ENCODE measurements at regions not wholly inside any gene's neighbourhood (a gene's known extent, or its start where the extent isn't known, plus 50 kb on each side); places are given as distances from the start of the nearest gene placed in this dataset.

DNA sequence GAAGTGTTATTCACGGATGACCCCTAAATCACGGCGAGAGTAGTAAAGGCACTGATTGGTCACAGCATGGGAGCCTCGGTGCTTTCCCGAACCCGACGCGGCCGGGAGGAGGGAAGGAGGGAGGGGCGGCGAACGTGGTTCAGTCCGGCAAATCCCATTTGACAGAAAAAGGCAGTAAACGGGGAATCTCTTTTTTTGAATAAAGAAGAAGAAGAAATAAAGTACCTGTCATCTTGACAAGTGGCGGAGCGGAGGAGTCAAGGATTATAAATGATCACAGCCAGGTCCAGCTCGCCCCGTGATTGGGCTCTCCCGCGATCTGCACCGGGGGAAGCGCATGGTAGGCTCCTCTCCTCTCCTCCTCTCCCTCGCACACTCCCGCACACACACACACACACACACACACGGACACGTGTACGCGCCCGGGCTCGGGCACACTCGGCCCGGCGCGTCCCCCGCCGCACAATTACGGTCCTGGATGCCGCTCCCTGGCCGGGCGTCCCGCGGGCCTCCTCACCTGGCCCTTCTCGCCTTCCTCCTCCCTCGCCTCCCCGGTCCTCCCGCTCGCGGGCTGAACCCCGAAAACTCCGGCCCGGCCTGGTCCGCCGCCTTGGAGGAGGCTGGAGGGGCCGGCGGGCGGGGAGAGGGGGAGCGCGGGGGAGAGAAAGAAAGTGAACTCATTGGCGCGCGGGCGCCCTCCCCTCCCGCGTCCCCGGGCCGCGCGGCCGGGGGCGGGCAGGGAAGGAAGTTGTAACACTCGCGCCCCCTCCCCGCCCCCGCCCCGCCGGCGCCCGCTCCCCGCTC is 99.2 kb upstream of the TENM3 start:
- FAIRE-seq (no peak), ATAC-seq (peak; percentile 30; the same call in 2 of the 3 replicates), DNase-seq (ENCODE audit: low read depth, low spot score) (no peak)
- in situ Hi-C loops (cut with MboI) (no loop called here), intact Hi-C loops (cut with micrococcal nuclease; ENCODE audit: unreplicated experiment) (no loop called here)
- TF ChIP-seq KLF5 (IDR thresholded peaks at IDR 0.05; ENCODE audit: partially characterized antibody) = no peak
- no peak for TF ChIP-seq ZNF622 (IDR thresholded peaks at IDR 0.05)
- no peak for TF ChIP-seq RAD21 (IDR thresholded peaks at IDR 0.05; ENCODE audit: insufficient read depth, low read depth, low read length)
- peak; percentile 39 for TF ChIP-seq SUZ12 (IDR thresholded peaks at IDR 0.05; ENCODE audit: unreplicated experiment)
- TF ChIP-seq KAT2A (conservative IDR thresholded peaks at IDR 0.05; ENCODE audit: control insufficient read depth, low read depth, low read length) = no peak
- no peak for TF ChIP-seq NFYA (IDR thresholded peaks at IDR 0.05; ENCODE audit: borderline replicate concordance, low read depth, low read length)
- TF ChIP-seq ZNF24 (IDR thresholded peaks at IDR 0.05) = no peak
- TF ChIP-seq SMC3 (IDR thresholded peaks at IDR 0.05; ENCODE audit: borderline replicate concordance, low read length) = no peak
- TF ChIP-seq, protein P1, sequence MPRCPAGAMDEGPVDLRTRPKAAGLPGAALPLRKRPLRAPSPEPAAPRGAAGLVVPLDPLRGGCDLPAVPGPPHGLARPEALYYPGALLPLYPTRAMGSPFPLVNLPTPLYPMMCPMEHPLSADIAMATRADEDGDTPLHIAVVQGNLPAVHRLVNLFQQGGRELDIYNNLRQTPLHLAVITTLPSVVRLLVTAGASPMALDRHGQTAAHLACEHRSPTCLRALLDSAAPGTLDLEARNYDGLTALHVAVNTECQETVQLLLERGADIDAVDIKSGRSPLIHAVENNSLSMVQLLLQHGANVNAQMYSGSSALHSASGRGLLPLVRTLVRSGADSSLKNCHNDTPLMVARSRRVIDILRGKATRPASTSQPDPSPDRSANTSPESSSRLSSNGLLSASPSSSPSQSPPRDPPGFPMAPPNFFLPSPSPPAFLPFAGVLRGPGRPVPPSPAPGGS (IDR thresholded peaks at IDR 0.05; ENCODE audit: borderline replicate concordance, insufficient read depth, low read depth, low read length, poor library complexity, severe bottlenecking) = no peak
- TF ChIP-seq, protein P2, sequence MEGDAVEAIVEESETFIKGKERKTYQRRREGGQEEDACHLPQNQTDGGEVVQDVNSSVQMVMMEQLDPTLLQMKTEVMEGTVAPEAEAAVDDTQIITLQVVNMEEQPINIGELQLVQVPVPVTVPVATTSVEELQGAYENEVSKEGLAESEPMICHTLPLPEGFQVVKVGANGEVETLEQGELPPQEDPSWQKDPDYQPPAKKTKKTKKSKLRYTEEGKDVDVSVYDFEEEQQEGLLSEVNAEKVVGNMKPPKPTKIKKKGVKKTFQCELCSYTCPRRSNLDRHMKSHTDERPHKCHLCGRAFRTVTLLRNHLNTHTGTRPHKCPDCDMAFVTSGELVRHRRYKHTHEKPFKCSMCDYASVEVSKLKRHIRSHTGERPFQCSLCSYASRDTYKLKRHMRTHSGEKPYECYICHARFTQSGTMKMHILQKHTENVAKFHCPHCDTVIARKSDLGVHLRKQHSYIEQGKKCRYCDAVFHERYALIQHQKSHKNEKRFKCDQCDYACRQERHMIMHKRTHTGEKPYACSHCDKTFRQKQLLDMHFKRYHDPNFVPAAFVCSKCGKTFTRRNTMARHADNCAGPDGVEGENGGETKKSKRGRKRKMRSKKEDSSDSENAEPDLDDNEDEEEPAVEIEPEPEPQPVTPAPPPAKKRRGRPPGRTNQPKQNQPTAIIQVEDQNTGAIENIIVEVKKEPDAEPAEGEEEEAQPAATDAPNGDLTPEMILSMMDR (IDR thresholded peaks at IDR 0.05 in 2 of 3, conservative IDR thresholded peaks at IDR 0.05 in 1 of 3; ENCODE audit: control insufficient read depth in 2 of 3, extremely low read depth in 1 of 3, insufficient read depth in 1 of 3, low read depth in 3 of 3, low read length in 3 of 3) = no peak
- TF ChIP-seq NFXL1 (IDR thresholded peaks at IDR 0.05; ENCODE audit: borderline replicate concordance) = no peak
- no peak for TF ChIP-seq FOS (IDR thresholded peaks at IDR 0.05; ENCODE audit: borderline replicate concordance, extremely low read depth, insufficient read length)
- no peak for TF ChIP-seq RCOR1 (conservative IDR thresholded peaks at IDR 0.05; ENCODE audit: low read depth, low read length)
- no peak for TF ChIP-seq ZBED1 (IDR thresholded peaks at IDR 0.05; ENCODE audit: borderline replicate concordance)
- peak; percentile 38; the same call in 1 of the 2 replicates for TF ChIP-seq EZH2 (IDR thresholded peaks at IDR 0.05; ENCODE audit: borderline replicate concordance, control insufficient read depth, low read depth, low read length)
- TF ChIP-seq, protein P3, sequence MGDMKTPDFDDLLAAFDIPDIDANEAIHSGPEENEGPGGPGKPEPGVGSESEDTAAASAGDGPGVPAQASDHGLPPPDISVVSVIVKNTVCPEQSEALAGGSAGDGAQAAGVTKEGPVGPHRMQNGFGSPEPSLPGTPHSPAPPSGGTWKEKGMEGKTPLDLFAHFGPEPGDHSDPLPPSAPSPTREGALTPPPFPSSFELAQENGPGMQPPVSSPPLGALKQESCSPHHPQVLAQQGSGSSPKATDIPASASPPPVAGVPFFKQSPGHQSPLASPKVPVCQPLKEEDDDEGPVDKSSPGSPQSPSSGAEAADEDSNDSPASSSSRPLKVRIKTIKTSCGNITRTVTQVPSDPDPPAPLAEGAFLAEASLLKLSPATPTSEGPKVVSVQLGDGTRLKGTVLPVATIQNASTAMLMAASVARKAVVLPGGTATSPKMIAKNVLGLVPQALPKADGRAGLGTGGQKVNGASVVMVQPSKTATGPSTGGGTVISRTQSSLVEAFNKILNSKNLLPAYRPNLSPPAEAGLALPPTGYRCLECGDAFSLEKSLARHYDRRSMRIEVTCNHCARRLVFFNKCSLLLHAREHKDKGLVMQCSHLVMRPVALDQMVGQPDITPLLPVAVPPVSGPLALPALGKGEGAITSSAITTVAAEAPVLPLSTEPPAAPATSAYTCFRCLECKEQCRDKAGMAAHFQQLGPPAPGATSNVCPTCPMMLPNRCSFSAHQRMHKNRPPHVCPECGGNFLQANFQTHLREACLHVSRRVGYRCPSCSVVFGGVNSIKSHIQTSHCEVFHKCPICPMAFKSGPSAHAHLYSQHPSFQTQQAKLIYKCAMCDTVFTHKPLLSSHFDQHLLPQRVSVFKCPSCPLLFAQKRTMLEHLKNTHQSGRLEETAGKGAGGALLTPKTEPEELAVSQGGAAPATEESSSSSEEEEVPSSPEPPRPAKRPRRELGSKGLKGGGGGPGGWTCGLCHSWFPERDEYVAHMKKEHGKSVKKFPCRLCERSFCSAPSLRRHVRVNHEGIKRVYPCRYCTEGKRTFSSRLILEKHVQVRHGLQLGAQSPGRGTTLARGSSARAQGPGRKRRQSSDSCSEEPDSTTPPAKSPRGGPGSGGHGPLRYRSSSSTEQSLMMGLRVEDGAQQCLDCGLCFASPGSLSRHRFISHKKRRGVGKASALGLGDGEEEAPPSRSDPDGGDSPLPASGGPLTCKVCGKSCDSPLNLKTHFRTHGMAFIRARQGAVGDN (IDR thresholded peaks at IDR 0.05) = no peak
- SMC1A ChIA-PET (ENCODE audit: uncharacterized antibody, unreplicated experiment) = no interaction called here
- no peaks in the 10 kb centered on the region for H3K4me1 ChIP-seq (ENCODE audit: control insufficient read depth, insufficient read depth, low read length)
- no peak overlapping the region; the same call in 1 of the 2 replicates for H2AFZ ChIP-seq (ENCODE audit: control insufficient read depth, low read depth, low read length)
- H4K20me1 ChIP-seq (ENCODE audit: control insufficient read depth, insufficient read depth) = no peaks in the 10 kb centered on the region
- H3K27ac ChIP-seq (ENCODE audit: control insufficient read depth, insufficient read depth) = no peak overlapping the region
- POLR2A ChIA-PET = no interaction called here
- H3K79me2 ChIP-seq (ENCODE audit: control insufficient read depth, insufficient read depth, low read length) = no peaks in the 10 kb centered on the region
- CTCF ChIA-PET = no interaction called here
- RAD21 ChIA-PET (ENCODE audit: unreplicated experiment) = no interaction called here
- no peaks in the 10 kb centered on the region for H3K36me3 ChIP-seq (ENCODE audit: control insufficient read depth in 2 of 2, insufficient read depth in 2 of 2, low read length in 1 of 2)
- peak overlapping the region; percentile 52 for H3K4me2 ChIP-seq (ENCODE audit: control insufficient read depth, insufficient read depth)
- no peaks in the 10 kb centered on the region for H3K9me3 ChIP-seq (replicated peaks; ENCODE audit: control insufficient read depth, insufficient read depth, low read length)
- H3K4me3 ChIP-seq = no peak overlapping the region
- H3K9ac ChIP-seq (ENCODE audit: control insufficient read depth, insufficient read depth, low read length) = no peak overlapping the region
- peaks cover 9 to 13% of the 10 kb centered on the region in 2 experiments for H3K27me3 ChIP-seq (replicated peaks in 1 of 2; ENCODE audit: control insufficient read depth in 2 of 2, insufficient read depth in 2 of 2, low read length in 1 of 2)
- WGBS (ENCODE audit: insufficient coverage, insufficient replicate concordance, low lambda C conversion rate, missing lambda C conversion rate) = 23% methylated on average over 30 of the region's 79 CpGs
- no TSS peak for BruUV-seq (replicated peaks)

Measured in GM12878 (cell line).